Astrocyte of the spinal cord (primary cell): ENCODE measurements at regions not wholly inside any gene's neighbourhood (a gene's known extent, or its start where the extent isn't known, plus 50 kb on each side); places are given as distances from the start of the nearest gene placed in this dataset.
A peak's percentile ranks its signal among the peaks of the same experiment; 100 is the strongest.
"Not testable (repeated sequence)": the region's sequence is repeated elsewhere in the genome, so short reads cannot be mapped to it uniquely, and the experiment has no call there.

ENCODE experiments used
- DNase-seq: peaks from one replicate; pipeline ENCODE4 v3.0.0; 2011; ENCODE audit warnings: low read depth, low spot score
- H3K4me3 ChIP-seq: 2 replicates; pipeline ENCODE4 v1.5.1; 2011; ENCODE audit warnings: low read depth, mild to moderate bottlenecking, low read length, moderate library complexity
- in situ Hi-C: cut with HindIII; loops from 2 replicates; pipeline ENCODE4 v1.10.0; 2017; ENCODE audit warnings: low sequenced_read_pairs
- TF ChIP-seq, protein P1 (sequence below): IDR thresholded peaks from 2 replicates; pipeline ENCODE4 v1.5.1; 2012; ENCODE audit warnings: low read depth, mild to moderate bottlenecking, low read length, inconsistent platforms

DNA sequence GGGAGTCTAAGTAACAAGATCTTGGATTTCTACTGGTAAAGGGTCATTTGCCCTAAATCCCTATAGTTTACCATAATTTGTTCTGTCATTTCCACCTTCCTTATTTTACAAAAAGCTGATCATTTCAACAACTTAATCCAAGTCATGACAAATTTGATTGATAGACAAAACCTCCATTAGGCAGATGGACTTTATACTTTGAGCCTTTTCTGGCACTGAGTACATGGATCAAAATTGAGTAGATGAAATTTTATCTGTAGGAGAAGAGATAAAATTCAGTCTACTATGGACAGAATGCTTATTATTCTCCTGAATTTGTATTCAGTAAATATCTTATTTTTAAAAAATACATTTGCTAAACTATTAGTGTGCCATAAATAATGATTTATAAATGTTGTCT is 62.6 kb upstream of the NRIP1 start:
- TF ChIP-seq, protein P1, sequence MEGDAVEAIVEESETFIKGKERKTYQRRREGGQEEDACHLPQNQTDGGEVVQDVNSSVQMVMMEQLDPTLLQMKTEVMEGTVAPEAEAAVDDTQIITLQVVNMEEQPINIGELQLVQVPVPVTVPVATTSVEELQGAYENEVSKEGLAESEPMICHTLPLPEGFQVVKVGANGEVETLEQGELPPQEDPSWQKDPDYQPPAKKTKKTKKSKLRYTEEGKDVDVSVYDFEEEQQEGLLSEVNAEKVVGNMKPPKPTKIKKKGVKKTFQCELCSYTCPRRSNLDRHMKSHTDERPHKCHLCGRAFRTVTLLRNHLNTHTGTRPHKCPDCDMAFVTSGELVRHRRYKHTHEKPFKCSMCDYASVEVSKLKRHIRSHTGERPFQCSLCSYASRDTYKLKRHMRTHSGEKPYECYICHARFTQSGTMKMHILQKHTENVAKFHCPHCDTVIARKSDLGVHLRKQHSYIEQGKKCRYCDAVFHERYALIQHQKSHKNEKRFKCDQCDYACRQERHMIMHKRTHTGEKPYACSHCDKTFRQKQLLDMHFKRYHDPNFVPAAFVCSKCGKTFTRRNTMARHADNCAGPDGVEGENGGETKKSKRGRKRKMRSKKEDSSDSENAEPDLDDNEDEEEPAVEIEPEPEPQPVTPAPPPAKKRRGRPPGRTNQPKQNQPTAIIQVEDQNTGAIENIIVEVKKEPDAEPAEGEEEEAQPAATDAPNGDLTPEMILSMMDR: no peak

DNA sequence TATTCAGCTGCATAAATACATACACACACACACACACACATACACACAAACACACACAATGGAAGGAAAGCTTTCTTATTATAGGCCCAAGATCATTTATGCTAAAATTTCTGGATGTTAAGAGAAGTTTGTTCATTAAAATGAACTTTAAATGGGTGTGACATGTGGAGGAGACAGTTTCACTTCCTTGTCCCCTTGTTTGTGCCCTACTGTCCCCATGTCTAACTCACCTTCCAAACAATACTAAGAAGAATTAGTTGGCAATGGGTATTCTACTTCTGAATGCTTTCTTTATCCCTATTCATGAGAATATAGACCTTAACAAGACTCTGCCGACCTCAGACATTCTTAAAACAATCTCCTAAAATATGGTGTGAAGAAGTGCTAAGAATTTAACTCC is 63.5 kb upstream of the NRIP1 start:
- TF ChIP-seq, protein P1: no peak
- in situ Hi-C loops: no loop called here
- no peak overlapping the region for H3K4me3 ChIP-seq
- no peak for DNase-seq

More for the DNA sequence above, 62.6 kb upstream of the NRIP1 start:
- in situ Hi-C loops: no loop called here
- H3K4me3 ChIP-seq: no peak overlapping the region
- no peak for DNase-seq

DNA sequence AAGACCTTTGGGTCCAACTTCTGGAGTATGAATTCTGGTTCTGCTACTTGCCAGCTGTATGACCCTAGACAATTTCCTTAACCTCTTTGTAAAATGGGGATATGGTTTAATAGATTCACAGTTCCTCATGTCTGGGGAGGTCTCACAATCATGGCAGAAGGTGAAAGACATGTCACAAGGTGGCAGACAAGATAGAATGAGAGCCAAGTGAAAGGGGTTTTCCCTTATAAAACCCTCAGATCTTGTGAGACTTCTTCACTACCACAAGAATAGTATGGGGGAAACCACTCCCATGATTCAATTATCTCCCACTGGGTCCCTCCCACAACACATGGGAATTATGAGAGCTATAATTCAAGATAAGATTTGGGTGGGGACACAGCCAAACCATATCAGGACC is 63.9 kb upstream of the NRIP1 start:
- H3K4me3 ChIP-seq, in situ Hi-C loops, DNase-seq: not testable (repeated sequence)

GRCh38 chr21:15130326-15130725 is 65.5 kb upstream of the NRIP1 start:
- H3K4me3 ChIP-seq: no peak overlapping the region
- TF ChIP-seq, protein P1: no peak
- in situ Hi-C loops: no loop called here
- no peak for DNase-seq

DNA sequence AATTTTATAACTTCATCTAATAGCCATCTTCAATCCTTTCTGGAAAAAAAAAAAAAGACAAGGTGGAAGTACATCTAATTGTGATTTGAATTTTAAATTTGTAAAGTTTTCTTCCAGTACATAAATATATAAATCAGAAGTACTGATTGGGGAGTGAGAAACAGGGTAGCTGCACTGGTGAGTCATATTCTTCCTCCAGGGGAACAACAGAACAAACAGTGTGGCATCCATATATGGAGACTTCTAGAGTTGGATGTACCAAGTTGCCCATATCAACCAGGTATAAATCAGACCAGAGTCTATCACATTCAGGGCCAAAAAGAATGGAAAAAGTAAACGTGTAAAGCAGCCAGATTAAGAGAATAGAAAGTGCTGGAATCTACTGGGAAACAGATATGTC is 66.0 kb upstream of the NRIP1 start:
- no peak overlapping the region for H3K4me3 ChIP-seq
- TF ChIP-seq, protein P1: no peak
- in situ Hi-C loops: no loop called here
- DNase-seq: peak; percentile 15

- no peak overlapping the region for H3K4me3 ChIP-seq
- in situ Hi-C loops: no loop called here
- TF ChIP-seq, protein P1: no peak
- DNase-seq: no peak
Measured at GRCh38 chr21:15132781-15133180, 68.0 kb upstream of the NRIP1 start.

- no peak for DNase-seq
- TF ChIP-seq, protein P1: no peak
- in situ Hi-C loops: no loop called here
- H3K4me3 ChIP-seq: no peak overlapping the region
Measured at GRCh38 chr21:15134701-15135470, 70.1 kb upstream of the NRIP1 start.
